ENCODE measurements at regions not wholly inside any gene's neighbourhood (a gene's known extent, or its start where the extent isn't known, plus 50 kb on each side); places are given as distances from the start of the nearest gene placed in this dataset.

DNA sequence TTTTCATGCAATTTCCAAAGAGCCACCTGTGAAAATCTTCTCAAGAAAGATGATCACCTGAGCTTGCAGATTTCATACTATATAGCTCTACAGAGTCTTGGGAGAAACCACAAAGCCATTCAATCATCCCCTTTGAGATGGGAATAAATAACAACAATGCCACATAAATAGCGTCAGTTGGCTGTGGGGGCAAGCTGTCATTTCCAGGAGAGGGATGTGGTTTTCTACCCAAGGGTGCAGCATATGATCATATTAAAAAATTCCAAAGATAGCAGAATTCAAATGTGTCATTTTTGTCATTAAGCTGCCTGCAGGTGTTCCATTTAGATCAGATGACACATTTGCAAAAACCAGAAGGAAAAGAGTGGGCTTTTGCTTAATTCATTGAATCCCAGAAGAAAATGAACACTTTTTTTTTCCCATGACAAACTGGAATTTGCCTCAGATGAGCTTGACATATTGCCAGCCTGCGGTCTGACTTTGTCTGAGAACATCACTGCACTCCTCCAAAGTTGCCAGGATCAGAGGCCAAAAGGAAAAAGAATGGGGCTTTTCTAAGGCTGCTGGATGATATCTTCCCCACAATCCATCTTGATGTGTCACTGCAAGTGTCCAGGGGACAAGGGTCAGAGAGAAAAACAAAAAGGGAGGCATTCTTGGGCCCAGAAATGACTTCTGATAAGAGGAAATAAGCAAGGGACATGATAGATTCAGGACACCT, 314.1 kb upstream of the USP25 start:
- Histone ChIP-seq H3K27me3 (ENCODE audit: insufficient read depth, low read depth) (peaks cover 3% of the 10 kb centered on the region; the same call in 1 of the 2 replicates), H3K4me3 (IDR thresholded peaks at IDR 0.05; ENCODE audit: insufficient read depth, low read depth, low read length) (no peak overlapping the region), H3K9ac (no peak overlapping the region), H2AFZ (ENCODE audit: low read depth) (no peak overlapping the region), H3K4me1 (ENCODE audit: low read depth, poor library complexity, severe bottlenecking) (peaks cover 12% of the 10 kb centered on the region), H4K20me1 (ENCODE audit: insufficient read depth) (no peaks in the 10 kb centered on the region), H3K4me2 (no peak overlapping the region), H3K79me2 (ENCODE audit: insufficient read depth, low read depth) (no peaks in the 10 kb centered on the region), H3K27ac (no peak overlapping the region), H3K36me3 (ENCODE audit: insufficient read depth) (no peaks in the 10 kb centered on the region)
- TF ChIP-seq, protein P1, sequence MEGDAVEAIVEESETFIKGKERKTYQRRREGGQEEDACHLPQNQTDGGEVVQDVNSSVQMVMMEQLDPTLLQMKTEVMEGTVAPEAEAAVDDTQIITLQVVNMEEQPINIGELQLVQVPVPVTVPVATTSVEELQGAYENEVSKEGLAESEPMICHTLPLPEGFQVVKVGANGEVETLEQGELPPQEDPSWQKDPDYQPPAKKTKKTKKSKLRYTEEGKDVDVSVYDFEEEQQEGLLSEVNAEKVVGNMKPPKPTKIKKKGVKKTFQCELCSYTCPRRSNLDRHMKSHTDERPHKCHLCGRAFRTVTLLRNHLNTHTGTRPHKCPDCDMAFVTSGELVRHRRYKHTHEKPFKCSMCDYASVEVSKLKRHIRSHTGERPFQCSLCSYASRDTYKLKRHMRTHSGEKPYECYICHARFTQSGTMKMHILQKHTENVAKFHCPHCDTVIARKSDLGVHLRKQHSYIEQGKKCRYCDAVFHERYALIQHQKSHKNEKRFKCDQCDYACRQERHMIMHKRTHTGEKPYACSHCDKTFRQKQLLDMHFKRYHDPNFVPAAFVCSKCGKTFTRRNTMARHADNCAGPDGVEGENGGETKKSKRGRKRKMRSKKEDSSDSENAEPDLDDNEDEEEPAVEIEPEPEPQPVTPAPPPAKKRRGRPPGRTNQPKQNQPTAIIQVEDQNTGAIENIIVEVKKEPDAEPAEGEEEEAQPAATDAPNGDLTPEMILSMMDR (conservative IDR thresholded peaks at IDR 0.05; ENCODE audit: low read depth, low read length), result no peak

DNA sequence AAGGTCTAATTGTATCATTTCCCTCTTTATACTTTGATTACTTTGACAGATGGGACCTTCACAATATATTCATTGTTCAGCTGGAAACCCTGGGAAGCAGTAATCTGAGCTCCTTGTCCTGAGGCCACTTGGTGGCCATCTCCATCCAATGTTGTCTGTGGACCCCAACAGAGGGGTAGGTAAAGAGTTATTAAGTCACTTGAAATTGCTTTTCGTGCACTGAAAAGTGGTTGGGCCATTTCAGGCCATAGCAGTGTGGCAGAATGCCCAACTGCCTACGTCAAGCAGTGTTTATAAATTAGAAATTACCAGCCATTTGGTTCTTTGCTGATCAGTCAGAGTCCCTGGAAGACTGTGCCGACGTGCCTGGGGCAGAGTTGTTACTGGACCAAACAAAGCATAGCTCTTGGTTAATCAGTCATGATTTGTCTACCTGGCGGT, 308.3 kb upstream of the USP25 start:
- no peak overlapping the region for H2AFZ ChIP-seq (ENCODE audit: low read depth)
- H4K20me1 ChIP-seq (ENCODE audit: insufficient read depth), result no peaks in the 10 kb centered on the region
- no peaks in the 10 kb centered on the region; the same call in 1 of the 2 replicates for H3K27me3 ChIP-seq (ENCODE audit: insufficient read depth, low read depth)
- no peaks in the 10 kb centered on the region for H3K4me1 ChIP-seq (ENCODE audit: low read depth, poor library complexity, severe bottlenecking)
- H3K27ac ChIP-seq, result no peak overlapping the region
- no peaks in the 10 kb centered on the region for H3K79me2 ChIP-seq (ENCODE audit: insufficient read depth, low read depth)
- H3K4me2 ChIP-seq, result no peak overlapping the region
- TF ChIP-seq, protein P1 (conservative IDR thresholded peaks at IDR 0.05; ENCODE audit: low read depth, low read length), result no peak
- no peak overlapping the region for H3K4me3 ChIP-seq (IDR thresholded peaks at IDR 0.05; ENCODE audit: insufficient read depth, low read depth, low read length)
- H3K36me3 ChIP-seq (ENCODE audit: insufficient read depth), result no peaks in the 10 kb centered on the region
- no peak overlapping the region for H3K9ac ChIP-seq

DNA sequence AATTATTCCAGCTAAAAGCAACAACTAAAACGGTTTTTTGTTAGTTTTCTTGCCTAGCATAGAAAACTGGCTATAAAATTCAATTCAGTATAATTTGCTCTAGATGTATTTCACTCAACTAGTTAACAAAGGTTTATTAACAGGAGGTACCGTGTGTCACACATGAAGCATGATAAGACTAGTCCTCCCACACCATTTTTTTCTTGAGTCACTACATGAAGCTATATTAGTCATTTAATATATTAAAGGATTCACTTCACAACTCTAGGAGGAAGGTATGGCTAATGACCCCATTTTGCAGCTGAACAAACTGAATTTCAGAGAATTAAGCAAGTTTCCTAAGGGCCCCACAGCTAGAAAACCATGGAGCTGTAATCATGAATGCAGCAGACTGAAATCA, 307.8 kb upstream of the USP25 start:
- no peak overlapping the region for H3K4me2 ChIP-seq
- H3K36me3 ChIP-seq (ENCODE audit: insufficient read depth), result no peaks in the 10 kb centered on the region
- no peaks in the 10 kb centered on the region; the same call in 1 of the 2 replicates for H3K27me3 ChIP-seq (ENCODE audit: insufficient read depth, low read depth)
- no peaks in the 10 kb centered on the region for H3K4me1 ChIP-seq (ENCODE audit: low read depth, poor library complexity, severe bottlenecking)
- TF ChIP-seq, protein P1 (conservative IDR thresholded peaks at IDR 0.05; ENCODE audit: low read depth, low read length), result no peak
- H3K79me2 ChIP-seq (ENCODE audit: insufficient read depth, low read depth), result no peaks in the 10 kb centered on the region
- no peak overlapping the region for H3K4me3 ChIP-seq (IDR thresholded peaks at IDR 0.05; ENCODE audit: insufficient read depth, low read depth, low read length)
- H4K20me1 ChIP-seq (ENCODE audit: insufficient read depth), result no peaks in the 10 kb centered on the region
- no peak overlapping the region for H2AFZ ChIP-seq (ENCODE audit: low read depth)
- no peak overlapping the region for H3K9ac ChIP-seq
- H3K27ac ChIP-seq, result no peak overlapping the region

DNA sequence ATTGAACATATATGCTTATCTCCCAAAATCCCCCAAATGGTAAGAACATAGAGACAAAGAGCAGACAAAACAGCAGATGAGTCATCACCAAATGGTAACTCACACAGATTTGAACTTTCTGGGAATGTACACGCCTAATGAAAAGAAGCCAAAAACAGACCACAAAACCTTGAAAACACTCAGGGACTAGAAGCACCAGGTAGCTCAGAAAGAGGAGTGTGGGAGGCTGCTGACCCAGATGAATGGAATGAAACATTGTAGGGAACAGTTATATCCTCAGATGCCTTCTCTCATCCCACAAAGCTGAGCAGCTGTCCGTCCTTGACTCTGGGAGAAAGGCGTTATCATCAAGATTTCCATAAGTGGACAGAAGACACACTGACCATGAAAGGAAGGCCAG, 307.0 kb upstream of the USP25 start:
- H3K4me1 ChIP-seq (ENCODE audit: low read depth, poor library complexity, severe bottlenecking), result no peaks in the 10 kb centered on the region
- H3K9ac ChIP-seq, result no peak overlapping the region
- no peaks in the 10 kb centered on the region for H4K20me1 ChIP-seq (ENCODE audit: insufficient read depth)
- no peaks in the 10 kb centered on the region for H3K27me3 ChIP-seq (ENCODE audit: insufficient read depth, low read depth)
- no peaks in the 10 kb centered on the region for H3K36me3 ChIP-seq (ENCODE audit: insufficient read depth)
- H3K79me2 ChIP-seq (ENCODE audit: insufficient read depth, low read depth), result no peaks in the 10 kb centered on the region
- H3K4me2 ChIP-seq, result no peak overlapping the region
- no peak overlapping the region for H2AFZ ChIP-seq (ENCODE audit: low read depth)
- TF ChIP-seq, protein P1 (conservative IDR thresholded peaks at IDR 0.05; ENCODE audit: low read depth, low read length), result no peak
- no peak overlapping the region for H3K4me3 ChIP-seq (IDR thresholded peaks at IDR 0.05; ENCODE audit: insufficient read depth, low read depth, low read length)
- no peak overlapping the region for H3K27ac ChIP-seq

Measured in KMS-11 (cell line).